ENCODE measurements at regions not wholly inside any gene's neighbourhood (a gene's known extent, or its start where the extent isn't known, plus 50 kb on each side); places are given as distances from the start of the nearest gene placed in this dataset.

GRCh38 chr5:82863266-82863665 lies 213.9 kb downstream of the TMEM167A start:
- Histone ChIP-seq H3K4me3 (ENCODE audit: low read depth, low read length) (no peak overlapping the region), H3K9me3 (ENCODE audit: control insufficient read depth, insufficient read depth, low read length) (no peaks in the 10 kb centered on the region), H3K36me3 (ENCODE audit: control insufficient read depth, insufficient read depth, low read length) (no peaks in the 10 kb centered on the region), H3K27me3 (ENCODE audit: control insufficient read depth, insufficient read depth, low read length) (no peaks in the 10 kb centered on the region), H3K9ac (ENCODE audit: low read depth, low read length) (no peak overlapping the region), H3K4me1 (ENCODE audit: control insufficient read depth, insufficient read depth, low read length) (peaks cover 13% of the 10 kb centered on the region), H3K27ac (ENCODE audit: low read depth, low read length) (no peak overlapping the region)

- Histone ChIP-seq H3K27me3 (ENCODE audit: control insufficient read depth, insufficient read depth, low read length) (no peaks in the 10 kb centered on the region), H3K36me3 (ENCODE audit: control insufficient read depth, insufficient read depth, low read length) (no peaks in the 10 kb centered on the region), H3K4me3 (ENCODE audit: low read depth, low read length) (no peak overlapping the region), H3K27ac (ENCODE audit: low read depth, low read length) (no peak overlapping the region), H3K9me3 (ENCODE audit: control insufficient read depth, insufficient read depth, low read length) (no peaks in the 10 kb centered on the region), H3K9ac (ENCODE audit: low read depth, low read length) (no peak overlapping the region), H3K4me1 (ENCODE audit: control insufficient read depth, insufficient read depth, low read length) (peaks cover 13% of the 10 kb centered on the region)
Measured at GRCh38 chr5:82862711-82863110, 214.5 kb downstream of the TMEM167A start.

GRCh38 chr5:82862261-82862660 lies 214.9 kb downstream of the TMEM167A start:
- H3K4me3 ChIP-seq (ENCODE audit: low read depth, low read length), result no peak overlapping the region
- H3K4me1 ChIP-seq (ENCODE audit: control insufficient read depth, insufficient read depth, low read length), result peaks cover 13% of the 10 kb centered on the region
- no peak overlapping the region for H3K27ac ChIP-seq (ENCODE audit: low read depth, low read length)
- H3K27me3 ChIP-seq (ENCODE audit: control insufficient read depth, insufficient read depth, low read length), result no peaks in the 10 kb centered on the region
- no peaks in the 10 kb centered on the region for H3K9me3 ChIP-seq (ENCODE audit: control insufficient read depth, insufficient read depth, low read length)
- no peaks in the 10 kb centered on the region for H3K36me3 ChIP-seq (ENCODE audit: control insufficient read depth, insufficient read depth, low read length)
- H3K9ac ChIP-seq (ENCODE audit: low read depth, low read length), result no peak overlapping the region

GRCh38 chr5:82861701-82862100 lies 215.5 kb downstream of the TMEM167A start:
- no peaks in the 10 kb centered on the region for H3K36me3 ChIP-seq (ENCODE audit: control insufficient read depth, insufficient read depth, low read length)
- no peak overlapping the region for H3K9ac ChIP-seq (ENCODE audit: low read depth, low read length)
- H3K27ac ChIP-seq (ENCODE audit: low read depth, low read length), result no peak overlapping the region
- peaks cover 13% of the 10 kb centered on the region for H3K4me1 ChIP-seq (ENCODE audit: control insufficient read depth, insufficient read depth, low read length)
- H3K27me3 ChIP-seq (ENCODE audit: control insufficient read depth, insufficient read depth, low read length), result no peaks in the 10 kb centered on the region
- no peak overlapping the region for H3K4me3 ChIP-seq (ENCODE audit: low read depth, low read length)
- no peaks in the 10 kb centered on the region for H3K9me3 ChIP-seq (ENCODE audit: control insufficient read depth, insufficient read depth, low read length)

- Histone ChIP-seq H3K27ac (ENCODE audit: low read depth, low read length) (no peak overlapping the region), H3K27me3 (ENCODE audit: control insufficient read depth, insufficient read depth, low read length) (no peaks in the 10 kb centered on the region), H3K4me1 (ENCODE audit: control insufficient read depth, insufficient read depth, low read length) (peaks cover 13% of the 10 kb centered on the region), H3K9me3 (ENCODE audit: control insufficient read depth, insufficient read depth, low read length) (no peaks in the 10 kb centered on the region), H3K36me3 (ENCODE audit: control insufficient read depth, insufficient read depth, low read length) (no peaks in the 10 kb centered on the region), H3K4me3 (ENCODE audit: low read depth, low read length) (no peak overlapping the region), H3K9ac (ENCODE audit: low read depth, low read length) (no peak overlapping the region)
Measured at GRCh38 chr5:82859451-82860140, 217.6 kb downstream of the TMEM167A start.

GRCh38 chr5:82858151-82859025 lies 218.8 kb downstream of the TMEM167A start:
- Histone ChIP-seq H3K9ac (ENCODE audit: low read depth, low read length) (no peak overlapping the region), H3K27ac (ENCODE audit: low read depth, low read length) (no peak overlapping the region), H3K27me3 (ENCODE audit: control insufficient read depth, insufficient read depth, low read length) (no peaks in the 10 kb centered on the region), H3K4me1 (ENCODE audit: control insufficient read depth, insufficient read depth, low read length) (peaks cover 13% of the 10 kb centered on the region), H3K4me3 (ENCODE audit: low read depth, low read length) (no peak overlapping the region), H3K36me3 (ENCODE audit: control insufficient read depth, insufficient read depth, low read length) (no peaks in the 10 kb centered on the region), H3K9me3 (ENCODE audit: control insufficient read depth, insufficient read depth, low read length) (no peaks in the 10 kb centered on the region)

GRCh38 chr5:82855893-82856550 lies 221.2 kb downstream of the TMEM167A start:
- Histone ChIP-seq H3K4me3 (ENCODE audit: low read depth, low read length) (no peak overlapping the region), H3K9me3 (ENCODE audit: control insufficient read depth, insufficient read depth, low read length) (no peaks in the 10 kb centered on the region), H3K36me3 (ENCODE audit: control insufficient read depth, insufficient read depth, low read length) (no peaks in the 10 kb centered on the region), H3K27me3 (ENCODE audit: control insufficient read depth, insufficient read depth, low read length) (no peaks in the 10 kb centered on the region), H3K4me1 (ENCODE audit: control insufficient read depth, insufficient read depth, low read length) (peaks cover 13% of the 10 kb centered on the region), H3K9ac (ENCODE audit: low read depth, low read length) (no peak overlapping the region), H3K27ac (ENCODE audit: low read depth, low read length) (no peak overlapping the region)

GRCh38 chr5:82854956-82855355 lies 222.2 kb downstream of the TMEM167A start:
- no peak overlapping the region for H3K27ac ChIP-seq (ENCODE audit: low read depth, low read length)
- H3K4me1 ChIP-seq (ENCODE audit: control insufficient read depth, insufficient read depth, low read length), result peaks cover 7% of the 10 kb centered on the region
- H3K27me3 ChIP-seq (ENCODE audit: control insufficient read depth, insufficient read depth, low read length), result no peaks in the 10 kb centered on the region
- no peak overlapping the region for H3K4me3 ChIP-seq (ENCODE audit: low read depth, low read length)
- H3K9me3 ChIP-seq (ENCODE audit: control insufficient read depth, insufficient read depth, low read length), result no peaks in the 10 kb centered on the region
- no peak overlapping the region for H3K9ac ChIP-seq (ENCODE audit: low read depth, low read length)
- H3K36me3 ChIP-seq (ENCODE audit: control insufficient read depth, insufficient read depth, low read length), result no peaks in the 10 kb centered on the region

GRCh38 chr5:82851471-82851870 lies 225.7 kb downstream of the TMEM167A start:
- no peak overlapping the region for H3K4me3 ChIP-seq (ENCODE audit: low read depth, low read length)
- H3K9ac ChIP-seq (ENCODE audit: low read depth, low read length), result no peak overlapping the region
- no peaks in the 10 kb centered on the region for H3K36me3 ChIP-seq (ENCODE audit: control insufficient read depth, insufficient read depth, low read length)
- no peaks in the 10 kb centered on the region for H3K4me1 ChIP-seq (ENCODE audit: control insufficient read depth, insufficient read depth, low read length)
- no peaks in the 10 kb centered on the region for H3K9me3 ChIP-seq (ENCODE audit: control insufficient read depth, insufficient read depth, low read length)
- no peak overlapping the region for H3K27ac ChIP-seq (ENCODE audit: low read depth, low read length)
- H3K27me3 ChIP-seq (ENCODE audit: control insufficient read depth, insufficient read depth, low read length), result no peaks in the 10 kb centered on the region

- Histone ChIP-seq H3K4me1 (ENCODE audit: control insufficient read depth, insufficient read depth, low read length) (no peaks in the 10 kb centered on the region), H3K4me3 (ENCODE audit: low read depth, low read length) (no peak overlapping the region), H3K27me3 (ENCODE audit: control insufficient read depth, insufficient read depth, low read length) (no peaks in the 10 kb centered on the region), H3K9me3 (ENCODE audit: control insufficient read depth, insufficient read depth, low read length) (no peaks in the 10 kb centered on the region), H3K36me3 (ENCODE audit: control insufficient read depth, insufficient read depth, low read length) (no peaks in the 10 kb centered on the region), H3K27ac (ENCODE audit: low read depth, low read length) (no peak overlapping the region), H3K9ac (ENCODE audit: low read depth, low read length) (no peak overlapping the region)
Measured at GRCh38 chr5:82850393-82850792, 226.8 kb downstream of the TMEM167A start.

- Histone ChIP-seq H3K9ac (ENCODE audit: low read depth, low read length) (no peak overlapping the region), H3K4me1 (ENCODE audit: control insufficient read depth, insufficient read depth, low read length) (no peaks in the 10 kb centered on the region), H3K36me3 (ENCODE audit: control insufficient read depth, insufficient read depth, low read length) (no peaks in the 10 kb centered on the region)
Measured at GRCh38 chr5:82849885-82850284, 227.3 kb downstream of the TMEM167A start.

More at GRCh38 chr5:82849885-82850284, 227.3 kb downstream of the TMEM167A start:
- Histone ChIP-seq H3K27me3 (ENCODE audit: control insufficient read depth, insufficient read depth, low read length) (no peaks in the 10 kb centered on the region), H3K9me3 (ENCODE audit: control insufficient read depth, insufficient read depth, low read length) (no peaks in the 10 kb centered on the region), H3K4me3 (ENCODE audit: low read depth, low read length) (no peak overlapping the region), H3K27ac (ENCODE audit: low read depth, low read length) (no peak overlapping the region)
